ENCODE measurements at regions not wholly inside any gene's neighbourhood (a gene's known extent, or its start where the extent isn't known, plus 50 kb on each side); places are given as distances from the start of the nearest gene placed in this dataset.

DNA sequence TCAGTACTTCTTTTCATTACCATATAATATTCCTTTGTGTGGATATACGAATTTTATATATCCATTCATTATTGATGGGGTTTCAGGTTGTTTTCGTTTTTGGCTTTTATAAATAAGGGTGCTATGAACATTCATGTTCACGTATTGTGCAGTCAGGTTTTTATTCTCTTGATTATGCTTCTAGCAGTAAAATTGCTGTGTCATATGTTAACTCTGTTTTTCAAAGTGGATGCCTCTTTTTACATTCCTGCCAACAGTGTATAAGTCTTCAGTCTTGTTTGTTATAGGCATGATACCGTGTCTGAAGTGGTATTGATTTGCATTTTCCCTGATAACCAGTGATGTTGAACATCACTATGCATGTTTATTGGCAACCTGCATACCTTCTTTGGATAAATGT lies 127.1 kb upstream of the CNTNAP2 start:
- WGBS, 2 donors, result 78 to 84% methylated on average over 4 of the region's 4 CpGs

GRCh38 chr7:145986248-145986874 lies 130.2 kb upstream of the CNTNAP2 start:
- no peak for DNase-seq (ENCODE audit: low spot score in 2 of 2)
- 50 to 51% methylated on average over 4 of the region's 4 CpGs for WGBS, 2 donors
- TF ChIP-seq POLR2A (IDR thresholded peaks at IDR 0.05) (no peak), CTCF (IDR thresholded peaks at IDR 0.05) (no peak)
- H3K4me3 ChIP-seq (ENCODE audit: low read depth, poor library complexity, severe bottlenecking), result no peak overlapping the region
- intact Hi-C loops (cut with DNase I; ENCODE audit: low total_unique reads), result loop anchor here (10.0 kb wide), 1 partner anchor 488 kb away; no protein-coding TSS in a partner anchor

More for the DNA sequence above, 127.1 kb upstream of the CNTNAP2 start:
- DNase-seq (ENCODE audit: low spot score in 2 of 2), result no peak
- TF ChIP-seq CTCF (IDR thresholded peaks at IDR 0.05) (no peak), POLR2A (IDR thresholded peaks at IDR 0.05) (no peak)
- intact Hi-C loops (cut with DNase I; ENCODE audit: low total_unique reads), result loop anchor here (10.0 kb wide), 1 partner anchor 485 kb away; no protein-coding TSS in a partner anchor
- H3K4me3 ChIP-seq (ENCODE audit: low read depth, poor library complexity, severe bottlenecking), result no peak overlapping the region

DNA sequence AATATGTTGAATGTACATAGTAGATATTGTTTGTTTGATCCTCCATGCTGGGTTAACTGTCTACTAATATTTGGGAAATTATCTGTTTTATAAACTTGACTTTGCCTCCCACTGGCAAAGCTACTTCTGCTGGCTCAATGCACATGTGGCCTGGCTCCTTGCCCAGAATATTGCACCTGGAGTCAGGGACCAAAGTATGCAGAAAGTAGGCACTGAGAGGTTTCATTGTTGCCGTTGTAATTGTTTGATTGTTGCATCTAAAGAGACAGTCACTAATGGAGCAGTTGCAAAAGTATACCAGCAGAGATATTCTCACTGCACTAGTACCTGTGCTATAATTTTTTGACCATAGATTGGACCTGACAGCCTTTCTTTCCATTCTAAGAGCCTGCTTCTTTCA lies 137.8 kb upstream of the CNTNAP2 start:
- no peak overlapping the region for H3K4me3 ChIP-seq (ENCODE audit: low read depth, poor library complexity, severe bottlenecking)
- no peak for TF ChIP-seq POLR2A (IDR thresholded peaks at IDR 0.05)
- no peak for TF ChIP-seq CTCF (IDR thresholded peaks at IDR 0.05)
- intact Hi-C loops (cut with DNase I; ENCODE audit: low total_unique reads), result no loop called here
- no peak for DNase-seq (ENCODE audit: low spot score in 2 of 2)
- WGBS, 2 donors, result 48 to 71% methylated on average over 1 of the region's 1 CpG

- DNase-seq (ENCODE audit: low spot score in 2 of 2), result no peak
- 65 to 72% methylated on average over 4 of the region's 4 CpGs for WGBS, 2 donors
- H3K4me3 ChIP-seq (ENCODE audit: low read depth, poor library complexity, severe bottlenecking), result no peak overlapping the region
- TF ChIP-seq POLR2A (IDR thresholded peaks at IDR 0.05) (no peak), CTCF (IDR thresholded peaks at IDR 0.05) (no peak)
- intact Hi-C loops (cut with DNase I; ENCODE audit: low total_unique reads), result no loop called here
Observed at GRCh38 chr7:145959981-145960380, 156.6 kb upstream of the CNTNAP2 start.

GRCh38 chr7:145957160-145957890 lies 159.3 kb upstream of the CNTNAP2 start:
- H3K4me3 ChIP-seq (ENCODE audit: low read depth, poor library complexity, severe bottlenecking), result no peak overlapping the region
- 67 to 76% methylated on average over 2 of the region's 2 CpGs for whole genome bisulfite sequencing, 2 donors
- no peak for DNase-seq (ENCODE audit: low spot score in 2 of 2)
- TF ChIP-seq POLR2A (IDR thresholded peaks at IDR 0.05), result no peak
- intact Hi-C loops (cut with DNase I; ENCODE audit: low total_unique reads), result no loop called here

DNA sequence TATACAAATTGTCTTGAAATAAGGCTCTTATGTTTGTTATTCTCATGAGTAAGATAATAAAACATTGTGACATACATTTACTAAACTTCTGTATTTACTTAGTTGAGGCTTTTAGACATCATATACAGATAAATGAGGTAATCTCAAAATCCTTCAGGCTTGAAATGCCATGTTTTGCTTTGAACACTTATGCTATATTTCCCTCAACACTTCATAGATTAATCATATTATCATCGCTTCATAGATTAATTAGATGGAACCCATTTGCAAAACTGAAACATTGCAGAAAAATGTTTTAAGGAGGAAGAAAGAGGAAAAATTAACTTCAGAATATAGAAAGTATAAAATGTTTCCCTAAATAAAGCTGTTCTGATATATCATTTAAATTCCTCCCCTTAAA lies 165.0 kb upstream of the CNTNAP2 start:
- DNase-seq (ENCODE audit: low spot score in 2 of 2), result no peak
- TF ChIP-seq POLR2A (IDR thresholded peaks at IDR 0.05), result no peak
- no peak for TF ChIP-seq CTCF (IDR thresholded peaks at IDR 0.05)
- intact Hi-C loops (cut with DNase I; ENCODE audit: low total_unique reads), result no loop called here
- no peak overlapping the region for H3K4me3 ChIP-seq (ENCODE audit: low read depth, poor library complexity, severe bottlenecking)
- WGBS, 2 donors, result 79 to 80% methylated on average over 1 of the region's 1 CpG
